WTC11 (cell line): ENCODE measurements at regions not wholly inside any gene's neighbourhood (a gene's known extent, or its start where the extent isn't known, plus 50 kb on each side); places are given as distances from the start of the nearest gene placed in this dataset.

ENCODE experiments used
- ATAC-seq: fragments of 200-7000 bp; cut with Tn5 transposase; 2 replicates; pipeline ENCODE4 v1.10.0; 2021; ENCODE audit warnings: mild to moderate bottlenecking, moderate library complexity
- CTCF ChIA-PET: fragments of 300-600 bp; sonication (Branson Sonifier 250); formaldehyde crosslinking; loops from one replicate; lab custom pipeline; 2021; ENCODE audit warnings: antibody characterized with exemption; lab: Charles Lee
- POLR2A ChIA-PET: fragments of 350-600 bp; sonication (Branson Sonifier 250); formaldehyde crosslinking; loops from one replicate; lab custom pipeline; 2021; ENCODE audit warnings: antibody characterized with exemption; lab: Charles Lee
- DNase-seq: peaks from one replicate; pipeline ENCODE4 v3.0.0; 2021; ENCODE audit warnings: low spot score
- H3K27ac Mint-ChIP-seq: 2 replicates; pipeline ENCODE4 v1.8.0; 2021; ENCODE audit warnings: mixed read lengths
- H3K27me3 Mint-ChIP-seq: 2 replicates; pipeline ENCODE4 v1.8.0; 2021; ENCODE audit warnings: low read depth, mild to moderate bottlenecking, moderate library complexity, mixed read lengths
- H3K36me3 Mint-ChIP-seq: 2 replicates; pipeline ENCODE4 v1.8.0; 2021; ENCODE audit warnings: mixed read lengths
- H3K4me1 Mint-ChIP-seq: 2 replicates; pipeline ENCODE4 v1.8.0; 2022; ENCODE audit warnings: mixed read lengths
- H3K4me3 Mint-ChIP-seq: 2 replicates; pipeline ENCODE4 v1.8.0; 2021; ENCODE audit warnings: mild to moderate bottlenecking, moderate library complexity, mixed read lengths
- H3K9me3 Mint-ChIP-seq: 2 replicates; pipeline ENCODE4 v1.8.0; 2021; ENCODE audit warnings: mixed read lengths
- ELF4 ChIP-seq: sonication (generic); formaldehyde crosslinking; IDR thresholded peaks from 2 replicates; pipeline ENCODE4 v1.8.1; 2022; ENCODE audit warnings: low read depth, mild to moderate bottlenecking, moderate library complexity, missing genetic modification reagents
- ESRRA ChIP-seq: sonication (generic); formaldehyde crosslinking; IDR thresholded peaks from 2 replicates; pipeline ENCODE4 v1.8.1; 2022; ENCODE audit warnings: mild to moderate bottlenecking, missing genetic modification reagents, borderline replicate concordance
- FOXK1 ChIP-seq: sonication (generic); formaldehyde crosslinking; IDR thresholded peaks from 2 replicates; pipeline ENCODE4 v1.8.0; 2022; ENCODE audit warnings: mild to moderate bottlenecking, moderate library complexity, missing genetic modification reagents
- GRHL2 ChIP-seq: fragments of 250-450 bp; sonication (Bioruptor Pico); IDR thresholded peaks from 2 replicates; pipeline ENCODE4 v1.8.0; 2022; ENCODE audit warnings: mild to moderate bottlenecking, moderate library complexity; ENCODE audit not compliant: insufficient replicate concordance, severe bottlenecking
- HMGA2 ChIP-seq: fragments of 250-450 bp; sonication (Bioruptor Pico); IDR thresholded peaks from 2 replicates; pipeline ENCODE4 v1.4.0; 2021; ENCODE audit warnings: mild to moderate bottlenecking, moderate library complexity
- IRF2 ChIP-seq: sonication (generic); formaldehyde crosslinking; IDR thresholded peaks from 2 replicates; pipeline ENCODE4 v1.8.0; 2022; ENCODE audit warnings: low read depth, missing genetic modification reagents, borderline replicate concordance
- JAZF1 ChIP-seq: fragments of 250-450 bp; sonication (Bioruptor Pico); IDR thresholded peaks from 2 replicates; pipeline ENCODE4 v1.9.0; 2021; ENCODE audit warnings: moderate library complexity, mild to moderate bottlenecking, inconsistent platforms
- KAT7 ChIP-seq: sonication (generic); formaldehyde crosslinking; IDR thresholded peaks from 2 replicates; pipeline ENCODE4 v1.8.1; 2023; ENCODE audit warnings: missing genetic modification reagents, mild to moderate bottlenecking, borderline replicate concordance
- MXD4 ChIP-seq: fragments of 250-450 bp; sonication (Bioruptor Pico); IDR thresholded peaks from 2 replicates; pipeline ENCODE4 v1.8.0; 2021; ENCODE audit warnings: mild to moderate bottlenecking, moderate library complexity, borderline replicate concordance
- MYBL2 ChIP-seq: sonication (generic); formaldehyde crosslinking; IDR thresholded peaks from 2 replicates; pipeline ENCODE4 v1.8.1; 2023; ENCODE audit warnings: mild to moderate bottlenecking, moderate library complexity, missing genetic modification reagents
- NFATC4 ChIP-seq: fragments of 250-450 bp; sonication (Bioruptor Pico); IDR thresholded peaks from 2 replicates; pipeline ENCODE4 v1.9.0; 2021; ENCODE audit warnings: mild to moderate bottlenecking
- NR1H2 ChIP-seq: sonication (generic); formaldehyde crosslinking; IDR thresholded peaks from 2 replicates; pipeline ENCODE4 v1.9.0; 2021; ENCODE audit warnings: mild to moderate bottlenecking, moderate library complexity, missing genetic modification reagents
- PRRX2 ChIP-seq: fragments of 250-450 bp; sonication (Bioruptor Pico); IDR thresholded peaks from 2 replicates; pipeline ENCODE4 v1.8.0; 2021; ENCODE audit warnings: mild to moderate bottlenecking
- RELA ChIP-seq: sonication (generic); formaldehyde crosslinking; IDR thresholded peaks from 2 replicates; pipeline ENCODE4 v1.8.1; 2022; ENCODE audit warnings: missing genetic modification reagents, mild to moderate bottlenecking, borderline replicate concordance
- SMAD3 ChIP-seq: sonication (generic); formaldehyde crosslinking; IDR thresholded peaks from 2 replicates; pipeline ENCODE4 v1.8.0; 2022; ENCODE audit warnings: missing genetic modification reagents, mild to moderate bottlenecking, borderline replicate concordance
- ZBTB21 ChIP-seq: sonication (generic); formaldehyde crosslinking; IDR thresholded peaks from 2 replicates; pipeline ENCODE4 v1.8.1; 2023; ENCODE audit warnings: mild to moderate bottlenecking, missing genetic modification reagents, borderline replicate concordance
- ZNF232 ChIP-seq: sonication (generic); formaldehyde crosslinking; IDR thresholded peaks from 2 replicates; pipeline ENCODE4 v1.8.0; 2022; ENCODE audit warnings: mild to moderate bottlenecking, missing genetic modification reagents
- ZNF317 ChIP-seq: sonication (generic); formaldehyde crosslinking; IDR thresholded peaks from 2 replicates; pipeline ENCODE4 v1.8.1; 2023; ENCODE audit warnings: low read depth, mild to moderate bottlenecking, moderate library complexity, missing genetic modification reagents, borderline replicate concordance
- ZNF396 ChIP-seq: fragments of 250-450 bp; sonication (Bioruptor Pico); IDR thresholded peaks from 2 replicates; pipeline ENCODE4 v1.8.0; 2021; ENCODE audit warnings: mild to moderate bottlenecking, moderate library complexity, borderline replicate concordance
- TF ChIP-seq, protein P1 (sequence below): sonication (generic); formaldehyde crosslinking; IDR thresholded peaks from 2 replicates; pipeline ENCODE4 v1.8.1; 2022; ENCODE audit warnings: mild to moderate bottlenecking, moderate library complexity, missing genetic modification reagents
- TF ChIP-seq, protein P2 (sequence below): fragments of 200-600 bp; IDR thresholded peaks from 2 replicates; pipeline ENCODE4 v1.8.0; 2022; ENCODE audit warnings: antibody characterized with exemption
- TF ChIP-seq, protein P3 (sequence below): sonication (generic); formaldehyde crosslinking; IDR thresholded peaks from 2 replicates; pipeline ENCODE4 v1.8.0; 2022; ENCODE audit warnings: mild to moderate bottlenecking, missing genetic modification reagents
- TF ChIP-seq, protein P4 (sequence below): sonication (generic); formaldehyde crosslinking; IDR thresholded peaks from 2 replicates; pipeline ENCODE4 v1.8.0; 2022; ENCODE audit warnings: mild to moderate bottlenecking, missing genetic modification reagents
- TF ChIP-seq, protein P5 (sequence below): fragments of 250-450 bp; sonication (Bioruptor Pico); IDR thresholded peaks from 2 replicates; pipeline ENCODE4 v1.9.0; 2021; ENCODE audit warnings: mild to moderate bottlenecking, borderline replicate concordance
- TF ChIP-seq, protein P6 (sequence below): sonication (generic); formaldehyde crosslinking; IDR thresholded peaks from 2 replicates; pipeline ENCODE4 v1.8.1; 2023; ENCODE audit warnings: mild to moderate bottlenecking, missing genetic modification reagents, moderate library complexity

DNA sequence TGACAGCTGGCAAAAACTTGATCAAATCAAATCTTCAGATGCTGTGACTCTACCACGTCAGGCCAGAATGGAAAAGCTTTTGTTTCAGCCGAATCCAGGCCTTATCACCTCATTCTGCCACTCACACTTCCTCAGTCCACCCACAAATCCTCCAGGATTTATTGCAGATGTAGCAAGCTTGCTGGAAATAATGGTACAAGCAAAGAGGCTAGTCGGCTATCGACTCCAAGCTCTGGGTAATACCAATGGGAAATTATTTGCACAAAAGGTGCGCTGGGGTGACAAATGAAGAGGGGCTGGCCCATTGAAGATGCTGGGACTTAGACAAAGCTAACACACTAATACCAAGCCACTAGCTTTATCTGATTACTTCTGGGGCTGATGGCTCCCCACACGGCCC, 250.5 kb downstream of the ASCL1 start:
- ATAC-seq (no peak), DNase-seq (no peak)
- Mint-ChIP-seq H3K27me3 (no peaks in the 10 kb centered on the region), H3K9me3 (peaks cover 25% of the 10 kb centered on the region), H3K4me3 (no peak overlapping the region), H3K36me3 (no peaks in the 10 kb centered on the region; the same call in 1 of the 2 replicates), H3K4me1 (no peaks in the 10 kb centered on the region), H3K27ac (no peak overlapping the region; the same call in 1 of the 2 replicates)
- ChIA-PET CTCF (no interaction called here), POLR2A (no interaction called here)
- no peak for TF ChIP-seq ZNF396 (CRISPR knock-in tag)
- no peak for TF ChIP-seq IRF2
- TF ChIP-seq ZNF232, result no peak
- no peak for TF ChIP-seq GRHL2 (CRISPR knock-in tag)
- no peak for TF ChIP-seq RELA (CRISPR knock-in tag)
- no peak for TF ChIP-seq PRRX2
- no peak for TF ChIP-seq ELF4 (CRISPR knock-in tag)
- TF ChIP-seq, protein P1, sequence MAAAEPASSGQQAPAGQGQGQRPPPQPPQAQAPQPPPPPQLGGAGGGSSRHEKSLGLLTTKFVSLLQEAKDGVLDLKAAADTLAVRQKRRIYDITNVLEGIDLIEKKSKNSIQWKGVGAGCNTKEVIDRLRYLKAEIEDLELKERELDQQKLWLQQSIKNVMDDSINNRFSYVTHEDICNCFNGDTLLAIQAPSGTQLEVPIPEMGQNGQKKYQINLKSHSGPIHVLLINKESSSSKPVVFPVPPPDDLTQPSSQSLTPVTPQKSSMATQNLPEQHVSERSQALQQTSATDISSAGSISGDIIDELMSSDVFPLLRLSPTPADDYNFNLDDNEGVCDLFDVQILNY (CRISPR knock-in tag), result no peak
- TF ChIP-seq FOXK1 (CRISPR knock-in tag), result no peak
- TF ChIP-seq SMAD3 (CRISPR knock-in tag), result no peak
- TF ChIP-seq, protein P2, sequence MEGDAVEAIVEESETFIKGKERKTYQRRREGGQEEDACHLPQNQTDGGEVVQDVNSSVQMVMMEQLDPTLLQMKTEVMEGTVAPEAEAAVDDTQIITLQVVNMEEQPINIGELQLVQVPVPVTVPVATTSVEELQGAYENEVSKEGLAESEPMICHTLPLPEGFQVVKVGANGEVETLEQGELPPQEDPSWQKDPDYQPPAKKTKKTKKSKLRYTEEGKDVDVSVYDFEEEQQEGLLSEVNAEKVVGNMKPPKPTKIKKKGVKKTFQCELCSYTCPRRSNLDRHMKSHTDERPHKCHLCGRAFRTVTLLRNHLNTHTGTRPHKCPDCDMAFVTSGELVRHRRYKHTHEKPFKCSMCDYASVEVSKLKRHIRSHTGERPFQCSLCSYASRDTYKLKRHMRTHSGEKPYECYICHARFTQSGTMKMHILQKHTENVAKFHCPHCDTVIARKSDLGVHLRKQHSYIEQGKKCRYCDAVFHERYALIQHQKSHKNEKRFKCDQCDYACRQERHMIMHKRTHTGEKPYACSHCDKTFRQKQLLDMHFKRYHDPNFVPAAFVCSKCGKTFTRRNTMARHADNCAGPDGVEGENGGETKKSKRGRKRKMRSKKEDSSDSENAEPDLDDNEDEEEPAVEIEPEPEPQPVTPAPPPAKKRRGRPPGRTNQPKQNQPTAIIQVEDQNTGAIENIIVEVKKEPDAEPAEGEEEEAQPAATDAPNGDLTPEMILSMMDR, result no peak
- no peak for TF ChIP-seq ZNF317 (CRISPR knock-in tag)
- TF ChIP-seq, protein P3, sequence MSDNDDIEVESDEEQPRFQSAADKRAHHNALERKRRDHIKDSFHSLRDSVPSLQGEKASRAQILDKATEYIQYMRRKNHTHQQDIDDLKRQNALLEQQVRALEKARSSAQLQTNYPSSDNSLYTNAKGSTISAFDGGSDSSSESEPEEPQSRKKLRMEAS, result no peak
- no peak for TF ChIP-seq JAZF1
- no peak for TF ChIP-seq NR1H2 (CRISPR knock-in tag)

DNA sequence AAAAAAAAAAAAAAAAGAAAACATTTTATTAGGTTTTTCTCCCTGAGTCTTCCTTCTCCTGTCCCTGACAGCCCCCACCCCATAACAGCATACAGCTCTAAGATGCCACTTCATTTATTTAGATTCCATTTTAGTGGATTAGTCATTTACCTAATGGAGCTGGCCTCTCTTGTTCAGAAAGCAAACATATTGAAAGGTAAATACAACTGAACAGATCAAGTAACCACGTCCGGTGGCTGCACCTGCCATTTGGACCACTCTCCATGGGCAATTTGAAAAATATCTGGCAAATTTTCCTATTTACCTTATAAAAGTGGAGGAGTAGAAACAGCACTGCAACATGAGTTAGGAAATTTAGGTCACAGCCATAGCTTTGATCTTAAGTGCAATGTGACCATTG, 254.6 kb downstream of the C12orf42 start:
- ChIA-PET POLR2A (no interaction called here), CTCF (no interaction called here)
- H3K4me1 Mint-ChIP-seq, result no peaks in the 10 kb centered on the region
- H3K27me3 Mint-ChIP-seq, result no peaks in the 10 kb centered on the region
- ATAC-seq (no peak), DNase-seq (no peak)
- H3K9me3 Mint-ChIP-seq, result no peaks in the 10 kb centered on the region
- H3K27ac Mint-ChIP-seq, result no peak overlapping the region
- TF ChIP-seq, protein P4, sequence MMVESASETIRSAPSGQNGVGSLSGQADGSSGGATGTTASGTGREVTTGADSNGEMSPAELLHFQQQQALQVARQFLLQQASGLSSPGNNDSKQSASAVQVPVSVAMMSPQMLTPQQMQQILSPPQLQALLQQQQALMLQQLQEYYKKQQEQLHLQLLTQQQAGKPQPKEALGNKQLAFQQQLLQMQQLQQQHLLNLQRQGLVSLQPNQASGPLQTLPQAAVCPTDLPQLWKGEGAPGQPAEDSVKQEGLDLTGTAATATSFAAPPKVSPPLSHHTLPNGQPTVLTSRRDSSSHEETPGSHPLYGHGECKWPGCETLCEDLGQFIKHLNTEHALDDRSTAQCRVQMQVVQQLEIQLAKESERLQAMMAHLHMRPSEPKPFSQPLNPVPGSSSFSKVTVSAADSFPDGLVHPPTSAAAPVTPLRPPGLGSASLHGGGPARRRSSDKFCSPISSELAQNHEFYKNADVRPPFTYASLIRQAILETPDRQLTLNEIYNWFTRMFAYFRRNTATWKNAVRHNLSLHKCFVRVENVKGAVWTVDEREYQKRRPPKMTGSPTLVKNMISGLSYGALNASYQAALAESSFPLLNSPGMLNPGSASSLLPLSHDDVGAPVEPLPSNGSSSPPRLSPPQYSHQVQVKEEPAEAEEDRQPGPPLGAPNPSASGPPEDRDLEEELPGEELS (CRISPR knock-in tag), result no peak
- no peak for TF ChIP-seq MXD4
- TF ChIP-seq, protein P5, sequence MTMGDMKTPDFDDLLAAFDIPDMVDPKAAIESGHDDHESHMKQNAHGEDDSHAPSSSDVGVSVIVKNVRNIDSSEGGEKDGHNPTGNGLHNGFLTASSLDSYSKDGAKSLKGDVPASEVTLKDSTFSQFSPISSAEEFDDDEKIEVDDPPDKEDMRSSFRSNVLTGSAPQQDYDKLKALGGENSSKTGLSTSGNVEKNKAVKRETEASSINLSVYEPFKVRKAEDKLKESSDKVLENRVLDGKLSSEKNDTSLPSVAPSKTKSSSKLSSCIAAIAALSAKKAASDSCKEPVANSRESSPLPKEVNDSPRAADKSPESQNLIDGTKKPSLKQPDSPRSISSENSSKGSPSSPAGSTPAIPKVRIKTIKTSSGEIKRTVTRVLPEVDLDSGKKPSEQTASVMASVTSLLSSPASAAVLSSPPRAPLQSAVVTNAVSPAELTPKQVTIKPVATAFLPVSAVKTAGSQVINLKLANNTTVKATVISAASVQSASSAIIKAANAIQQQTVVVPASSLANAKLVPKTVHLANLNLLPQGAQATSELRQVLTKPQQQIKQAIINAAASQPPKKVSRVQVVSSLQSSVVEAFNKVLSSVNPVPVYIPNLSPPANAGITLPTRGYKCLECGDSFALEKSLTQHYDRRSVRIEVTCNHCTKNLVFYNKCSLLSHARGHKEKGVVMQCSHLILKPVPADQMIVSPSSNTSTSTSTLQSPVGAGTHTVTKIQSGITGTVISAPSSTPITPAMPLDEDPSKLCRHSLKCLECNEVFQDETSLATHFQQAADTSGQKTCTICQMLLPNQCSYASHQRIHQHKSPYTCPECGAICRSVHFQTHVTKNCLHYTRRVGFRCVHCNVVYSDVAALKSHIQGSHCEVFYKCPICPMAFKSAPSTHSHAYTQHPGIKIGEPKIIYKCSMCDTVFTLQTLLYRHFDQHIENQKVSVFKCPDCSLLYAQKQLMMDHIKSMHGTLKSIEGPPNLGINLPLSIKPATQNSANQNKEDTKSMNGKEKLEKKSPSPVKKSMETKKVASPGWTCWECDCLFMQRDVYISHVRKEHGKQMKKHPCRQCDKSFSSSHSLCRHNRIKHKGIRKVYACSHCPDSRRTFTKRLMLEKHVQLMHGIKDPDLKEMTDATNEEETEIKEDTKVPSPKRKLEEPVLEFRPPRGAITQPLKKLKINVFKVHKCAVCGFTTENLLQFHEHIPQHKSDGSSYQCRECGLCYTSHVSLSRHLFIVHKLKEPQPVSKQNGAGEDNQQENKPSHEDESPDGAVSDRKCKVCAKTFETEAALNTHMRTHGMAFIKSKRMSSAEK (CRISPR knock-in tag), result no peak
- TF ChIP-seq, protein P6, sequence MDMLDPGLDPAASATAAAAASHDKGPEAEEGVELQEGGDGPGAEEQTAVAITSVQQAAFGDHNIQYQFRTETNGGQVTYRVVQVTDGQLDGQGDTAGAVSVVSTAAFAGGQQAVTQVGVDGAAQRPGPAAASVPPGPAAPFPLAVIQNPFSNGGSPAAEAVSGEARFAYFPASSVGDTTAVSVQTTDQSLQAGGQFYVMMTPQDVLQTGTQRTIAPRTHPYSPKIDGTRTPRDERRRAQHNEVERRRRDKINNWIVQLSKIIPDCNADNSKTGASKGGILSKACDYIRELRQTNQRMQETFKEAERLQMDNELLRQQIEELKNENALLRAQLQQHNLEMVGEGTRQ (CRISPR knock-in tag), result no peak
- no peak for TF ChIP-seq MYBL2
- no peak for TF ChIP-seq HMGA2 (CRISPR knock-in tag)
- no peak for TF ChIP-seq ESRRA (CRISPR knock-in tag)
- no peak for TF ChIP-seq NFATC4
- TF ChIP-seq ZBTB21 (CRISPR knock-in tag), result no peak
- TF ChIP-seq KAT7 (CRISPR knock-in tag), result no peak
- TF ChIP-seq, all 79 proteins: peak for 0
- no peak overlapping the region for H3K4me3 Mint-ChIP-seq
- H3K36me3 Mint-ChIP-seq, result no peaks in the 10 kb centered on the region
